NCI-H2227 treated with DMSO at 0.1 percent for 48 hours (cell line): ENCODE measurements at regions not wholly inside any gene's neighbourhood (a gene's known extent, or its start where the extent isn't known, plus 50 kb on each side); places are given as distances from the start of the nearest gene placed in this dataset.
"Not testable (repeated sequence)": the region's sequence is repeated elsewhere in the genome, so short reads cannot be mapped to it uniquely, and the experiment has no call there.

Experiments used
- DNase-seq: peaks from one replicate; lab custom pipeline; 2025; lab: John Stamatoyannopoulos, UW

GRCh38 chr1:41981796-41982195 lies 63.1 kb upstream of the HIVEP3 start:
- DNase-seq, result no peak

GRCh38 chr1:41980827-41981653 lies 62.3 kb upstream of the HIVEP3 start:
- DNase-seq, result no peak

GRCh38 chr1:41978986-41979385 lies 60.3 kb upstream of the HIVEP3 start:
- no peak for DNase-seq

- no peak for DNase-seq
These were observed 58.6 kb upstream of the HIVEP3 start for GRCh38 chr1:41977326-41977725.

- no peak for DNase-seq
These were observed 57.9 kb upstream of the HIVEP3 start for GRCh38 chr1:41976671-41977070.

- DNase-seq, result no peak
These were observed 57.3 kb upstream of the HIVEP3 start for GRCh38 chr1:41975850-41976569.

- no peak for DNase-seq
These were observed 56.4 kb upstream of the HIVEP3 start for GRCh38 chr1:41975121-41975520.

GRCh38 chr1:41968557-41968956 lies 49.8 kb upstream of the HIVEP3 start:
- DNase-seq, result not testable (repeated sequence)
